ENCODE measurements at regions not wholly inside any gene's neighbourhood (a gene's known extent, or its start where the extent isn't known, plus 50 kb on each side); places are given as distances from the start of the nearest gene placed in this dataset.

DNA sequence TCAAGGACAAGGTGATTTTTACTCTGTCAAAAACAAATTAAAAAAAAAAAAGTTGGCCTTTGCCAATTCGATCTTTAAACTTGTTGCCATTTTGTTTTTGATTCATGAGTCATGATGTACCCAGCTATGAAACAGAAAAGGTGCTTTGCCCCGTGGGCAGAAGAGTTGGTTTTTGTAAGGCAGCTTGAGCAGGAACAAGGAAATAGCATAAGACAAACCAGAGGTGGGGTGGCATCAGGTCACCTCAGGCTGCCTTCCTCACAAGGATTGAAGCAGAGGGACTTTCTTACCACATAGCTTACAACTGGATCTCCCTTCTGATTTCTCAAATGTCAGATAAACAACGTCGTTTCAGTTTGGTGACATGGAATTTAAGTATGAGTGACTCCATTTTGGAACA, 123.8 kb downstream of the ARL4C start:
- Histone ChIP-seq H4K8ac (replicated peaks; ENCODE audit: insufficient read length, low read depth, low read length) (no peak overlapping the region), H4K20me1 (ENCODE audit: control insufficient read depth, insufficient read depth, insufficient read length) (no peaks in the 10 kb centered on the region), H3K4ac (ENCODE audit: low read depth, low read length) (no peak overlapping the region), H2BK5ac (ENCODE audit: insufficient read length, low read length) (no peak overlapping the region), H3K4me1 (ENCODE audit: insufficient read depth, low read length) (0 out of 2 replicates have a peak, but pooled peaks cover 3% of the 10 kb centered on the region), H3K27ac (ENCODE audit: insufficient read length, low read depth, low read length) (no peak overlapping the region), H4K5ac (ENCODE audit: insufficient read length, low read depth, low read length) (no peak overlapping the region), H3K56ac (ENCODE audit: insufficient read length, low read depth, low read length) (no peak overlapping the region), H3K4me2 (ENCODE audit: insufficient read depth, insufficient read length, low read length) (no peak overlapping the region), H3K79me2 (ENCODE audit: insufficient read depth, low read length) (no peaks in the 10 kb centered on the region), H3K27me3 (ENCODE audit: insufficient read depth, low read length) (no peaks in the 10 kb centered on the region), H3T11ph (ENCODE audit: low read length) (no peak overlapping the region), H2BK20ac (ENCODE audit: low read depth, low read length, poor library complexity, severe bottlenecking) (no peak overlapping the region), H3K9ac (ENCODE audit: extremely low read depth, insufficient read length, low read length) (no peak overlapping the region), H2BK120ac (ENCODE audit: low read depth, low read length, poor library complexity, severe bottlenecking) (no peak overlapping the region), H2BK12ac (ENCODE audit: insufficient read length, low read depth, low read length) (no peak overlapping the region), H4K91ac (ENCODE audit: insufficient read length, low read depth, low read length) (no peak overlapping the region), H2BK15ac (ENCODE audit: low read depth, low read length) (no peak overlapping the region), H3K9me3 (ENCODE audit: control insufficient read depth, low read depth, low read length) (no peaks in the 10 kb centered on the region), H2AK5ac (ENCODE audit: insufficient read length, low read length) (no peak overlapping the region), H2AFZ (ENCODE audit: low read length) (no peak overlapping the region), H3K23ac (ENCODE audit: insufficient read length, low read depth, low read length) (no peak overlapping the region), H3K79me1 (ENCODE audit: insufficient read depth, low read depth, low read length, poor library complexity, severe bottlenecking) (no peaks in the 10 kb centered on the region), H3K18ac (ENCODE audit: insufficient read length, low read depth, low read length) (no peak overlapping the region), H3K14ac (ENCODE audit: insufficient read depth, low read length) (no peak overlapping the region), H3K23me2 (ENCODE audit: insufficient read length, low read depth, low read length, poor library complexity, severe bottlenecking) (no peaks in the 10 kb centered on the region)
- TF ChIP-seq CTCF (conservative IDR thresholded peaks at IDR 0.05): no peak
- Mint-ChIP-seq H3K27me3 (ENCODE audit: low read depth) (peaks cover 6% of the 10 kb centered on the region), H3K4me3 (no peak overlapping the region), H3K4me1 (peaks cover 18 to 22% of the 10 kb centered on the region in 2 experiments), H3K27ac (no peak overlapping the region), H3K36me3 (ENCODE audit: insufficient read depth in 1 of 3, low read depth in 3 of 3) (no peaks in the 10 kb centered on the region), H3K9me3 (no peaks in the 10 kb centered on the region; a peak in 1 of 5 replicates)
- WGBS (ENCODE audit: extremely low coverage, insufficient read length, low lambda C conversion rate): no CpG with 5 or more reads among the region's 4 CpGs
- no peak for DNase-seq

Data from H9 (cell line).